ENCODE measurements at regions not wholly inside any gene's neighbourhood (a gene's known extent, or its start where the extent isn't known, plus 50 kb on each side); places are given as distances from the start of the nearest gene placed in this dataset.
A peak's percentile ranks its signal among the peaks of the same experiment; 100 is the strongest.

DNA sequence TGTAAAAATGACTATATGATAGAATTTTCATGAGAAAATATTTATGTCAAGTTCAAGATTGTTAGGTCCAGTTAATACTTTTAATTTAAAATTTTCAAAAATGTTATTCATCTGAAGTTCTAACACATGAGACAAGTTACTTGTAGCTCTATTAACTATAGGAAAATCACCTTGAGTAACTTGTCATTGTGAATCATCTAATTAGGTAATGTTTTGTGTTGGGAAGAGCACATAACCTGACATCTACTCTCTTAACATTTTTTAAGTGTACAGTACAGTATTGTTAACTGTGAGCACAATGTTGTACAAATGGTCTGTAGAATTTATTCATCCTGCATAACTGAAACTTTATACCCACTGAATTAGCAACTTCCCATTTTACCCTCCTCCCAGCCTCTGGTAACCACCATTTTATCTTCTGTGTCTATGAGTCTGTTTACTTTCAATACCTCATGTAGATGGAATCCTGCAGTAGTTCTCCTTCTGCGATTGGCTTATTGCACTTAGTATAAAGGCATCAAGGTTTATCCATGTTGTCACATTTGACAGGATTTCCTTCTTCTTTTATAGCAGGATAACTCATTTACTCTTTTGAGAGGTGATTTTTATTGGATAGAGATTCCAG lies 54.6 kb downstream of the ARL4A start:
- DNase-seq = no peak

DNA sequence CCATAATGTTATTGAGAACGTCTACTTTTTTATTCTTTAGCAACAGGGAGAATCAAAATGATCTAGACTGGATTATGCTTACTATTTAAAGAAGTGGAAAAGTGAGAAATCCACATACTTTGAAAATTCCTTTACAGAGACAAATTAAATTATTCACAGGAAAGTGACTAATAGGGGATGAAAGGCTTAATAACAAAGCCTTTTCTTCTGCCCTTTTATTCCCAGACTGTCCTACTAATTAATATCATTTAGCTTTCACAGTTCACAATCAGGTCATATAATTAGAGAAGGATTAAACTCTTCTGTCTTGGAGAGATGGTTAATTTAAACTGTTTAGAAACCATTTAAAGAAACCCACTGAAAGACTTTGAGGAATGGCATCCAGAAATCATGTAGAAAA lies 58.8 kb downstream of the ARL4A start:
- no peak for DNase-seq

DNA sequence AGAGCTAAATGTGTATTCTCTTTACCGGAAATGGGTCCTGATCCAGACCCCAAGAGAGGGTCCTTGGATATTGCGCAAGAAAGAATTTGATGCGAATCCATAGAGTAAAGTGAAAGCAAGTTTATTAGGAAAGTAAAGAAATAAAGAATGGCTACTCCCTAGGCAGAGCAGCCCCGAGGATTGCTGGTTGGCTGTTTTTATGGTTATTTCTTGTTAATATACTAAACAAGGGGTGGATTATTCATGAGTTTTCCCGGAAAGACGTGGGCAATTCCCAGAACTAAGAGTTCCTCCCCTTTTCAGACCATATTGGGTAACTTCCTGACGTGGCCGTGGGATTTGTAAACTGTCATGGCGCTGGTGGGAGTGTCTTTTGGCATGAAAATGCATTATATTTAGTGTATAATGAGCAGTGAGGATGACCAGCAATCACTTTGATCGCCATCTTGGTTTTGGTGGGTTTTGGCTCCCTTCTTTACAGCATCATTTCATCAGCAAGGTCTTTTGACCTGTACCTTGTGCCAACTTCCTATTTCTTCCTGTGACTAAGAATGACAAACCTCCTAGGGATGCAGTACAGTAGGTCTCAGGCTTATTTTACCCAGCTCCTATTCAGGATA lies 60.4 kb downstream of the ARL4A start:
- no peak for DNase-seq

DNA sequence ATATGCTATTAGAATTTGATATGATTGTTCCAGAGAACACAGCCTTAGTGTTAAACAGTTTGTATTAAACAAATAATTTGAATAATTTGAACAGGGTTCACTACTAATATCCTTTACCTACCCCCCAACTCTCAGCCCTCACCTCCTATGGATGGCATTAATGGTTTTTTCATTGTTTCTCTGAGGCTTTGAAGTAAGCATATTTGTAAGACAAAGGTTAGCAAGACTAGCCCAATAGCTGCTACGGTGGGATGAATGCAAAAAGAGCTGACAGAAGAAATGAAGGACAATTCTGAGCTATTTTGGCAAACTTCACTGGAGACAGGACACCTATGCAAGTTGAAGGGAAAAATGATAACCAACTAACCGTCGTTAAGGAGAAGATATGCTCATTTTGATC lies 61.6 kb downstream of the ARL4A start:
- no peak for DNase-seq

DNA sequence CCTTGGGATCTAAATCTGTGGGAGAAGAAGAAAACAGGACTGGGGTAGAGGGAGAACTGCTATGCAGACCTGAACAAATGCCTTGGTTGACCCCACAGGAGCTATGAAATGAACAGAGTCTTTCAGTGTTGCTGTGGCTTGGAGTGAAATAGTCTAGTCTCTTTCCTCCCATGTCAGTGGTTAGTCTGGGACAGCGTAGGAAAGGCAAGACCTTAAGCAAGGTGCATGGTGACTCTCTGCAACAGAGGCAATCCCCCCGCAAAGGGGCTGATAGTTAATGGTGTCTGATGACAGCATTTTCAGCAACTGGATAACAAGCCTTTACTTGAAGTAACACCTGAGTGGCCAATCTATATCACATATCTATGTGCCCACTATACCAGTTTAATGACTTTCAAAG lies 62.3 kb downstream of the ARL4A start:
- DNase-seq = no peak

DNA sequence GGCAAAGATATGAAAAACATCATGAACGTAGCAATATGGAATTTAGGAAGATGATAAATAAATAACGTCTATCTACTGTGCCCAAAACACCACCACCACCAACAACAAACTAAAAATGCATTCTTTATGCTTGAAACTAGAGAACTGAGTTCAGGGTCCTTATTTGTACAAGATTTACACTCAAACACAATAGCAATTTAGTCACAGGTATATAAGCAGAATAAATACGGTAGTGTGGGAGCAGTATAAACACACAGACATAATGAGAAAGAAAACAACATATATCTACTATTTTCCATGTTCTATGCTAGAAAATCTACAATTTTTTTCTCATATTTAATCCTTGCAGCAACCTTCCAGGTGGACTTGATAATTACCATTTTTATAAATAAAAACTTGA lies 64.3 kb downstream of the ARL4A start:
- no peak for DNase-seq

DNA sequence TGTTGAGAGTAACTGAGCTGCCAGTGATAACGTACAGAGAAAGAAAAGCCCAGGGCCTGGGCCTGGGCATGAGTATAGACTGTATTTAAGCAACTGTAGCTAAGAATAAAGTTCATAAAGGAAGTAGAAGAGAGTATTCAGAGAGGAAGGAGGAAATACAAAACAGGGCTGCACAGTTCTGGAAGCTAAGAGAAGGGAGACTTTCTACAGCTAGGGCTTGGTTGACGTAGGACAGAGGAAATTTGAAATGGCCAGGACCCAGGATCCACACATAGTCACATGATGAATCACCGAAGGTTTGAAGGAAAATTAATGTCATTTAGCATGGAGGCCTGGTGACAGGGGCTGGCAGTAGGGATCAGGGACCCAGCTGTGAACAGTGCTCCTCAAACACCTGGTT lies 66.7 kb downstream of the ARL4A start:
- no peak for DNase-seq

DNA sequence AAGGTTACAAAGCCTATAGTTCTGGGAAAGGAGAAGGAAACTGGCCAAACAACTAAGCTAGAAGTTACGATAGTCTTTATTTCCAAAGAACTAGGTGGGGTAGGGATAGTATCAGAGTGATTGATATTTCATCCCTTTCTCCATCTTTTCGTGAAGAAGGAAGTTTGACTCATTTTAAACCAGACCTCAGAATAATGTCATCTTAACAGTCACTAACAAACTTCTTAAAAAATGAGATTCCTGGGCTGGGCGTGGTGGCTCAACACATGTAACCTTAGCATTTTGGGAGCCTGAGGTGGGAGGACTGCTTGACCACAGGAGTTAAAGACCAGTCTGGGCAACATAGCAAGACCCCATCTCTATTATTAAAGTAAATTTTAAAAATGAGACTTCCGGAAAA lies 69.4 kb downstream of the ARL4A start:
- DNase-seq = no peak

DNA sequence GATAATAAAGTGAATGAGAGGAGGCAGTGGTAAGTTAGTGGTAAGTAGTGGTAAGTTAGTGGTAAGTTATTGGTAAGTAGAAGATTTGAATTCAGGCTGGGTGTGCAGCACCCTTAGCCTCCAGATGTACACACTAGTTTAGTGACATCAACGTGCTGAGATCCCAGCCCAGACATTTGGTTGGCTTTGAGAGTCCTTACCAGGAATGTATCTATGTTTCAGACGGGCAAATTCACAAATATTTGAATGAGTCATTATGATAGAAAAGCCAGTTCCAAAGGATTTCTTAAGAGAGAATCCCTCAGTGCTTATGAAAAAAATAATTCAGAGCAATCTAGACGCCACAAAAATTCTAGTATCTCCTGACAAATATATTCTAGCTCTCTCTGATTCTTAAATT lies 70.0 kb downstream of the ARL4A start:
- no peak for DNase-seq

DNA sequence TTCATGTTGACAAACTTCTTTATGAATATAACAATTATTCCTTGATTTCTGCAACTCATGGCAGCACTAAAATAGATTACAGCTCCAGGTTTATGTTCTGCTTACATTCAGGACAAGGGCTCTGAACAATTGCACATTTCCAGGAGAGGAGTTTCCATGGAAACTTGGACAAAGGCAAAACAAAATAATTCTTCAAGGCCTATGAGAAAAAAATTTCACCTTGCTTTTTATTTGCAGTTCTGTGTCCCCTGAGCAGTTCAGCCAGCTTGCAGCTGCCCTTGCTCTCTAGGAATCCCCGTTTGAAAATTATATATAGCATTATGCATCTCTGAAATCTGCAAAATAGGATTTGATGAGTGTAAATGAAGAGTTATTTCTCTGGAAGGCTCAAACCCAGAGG lies 71.7 kb downstream of the ARL4A start:
- DNase-seq = no peak

DNA sequence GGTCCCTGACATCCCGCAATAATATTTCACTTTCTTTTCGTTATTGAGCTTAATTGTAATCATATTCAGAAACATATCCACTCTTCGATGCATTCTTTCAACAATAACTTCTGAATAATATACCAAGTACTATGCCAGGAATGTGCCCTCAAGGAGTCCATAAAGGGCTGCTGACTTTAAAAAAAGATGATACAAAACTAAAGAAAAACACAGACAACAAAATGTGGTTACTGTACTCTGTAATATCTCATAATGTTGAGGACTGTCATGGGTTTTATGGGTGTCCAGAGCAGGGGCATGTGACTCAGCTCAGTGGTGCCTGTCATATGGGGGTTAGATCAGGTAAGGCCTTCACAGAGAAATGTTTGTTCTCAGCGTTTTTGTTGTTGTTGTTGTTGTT lies 73.7 kb downstream of the ARL4A start:
- no peak for DNase-seq

DNA sequence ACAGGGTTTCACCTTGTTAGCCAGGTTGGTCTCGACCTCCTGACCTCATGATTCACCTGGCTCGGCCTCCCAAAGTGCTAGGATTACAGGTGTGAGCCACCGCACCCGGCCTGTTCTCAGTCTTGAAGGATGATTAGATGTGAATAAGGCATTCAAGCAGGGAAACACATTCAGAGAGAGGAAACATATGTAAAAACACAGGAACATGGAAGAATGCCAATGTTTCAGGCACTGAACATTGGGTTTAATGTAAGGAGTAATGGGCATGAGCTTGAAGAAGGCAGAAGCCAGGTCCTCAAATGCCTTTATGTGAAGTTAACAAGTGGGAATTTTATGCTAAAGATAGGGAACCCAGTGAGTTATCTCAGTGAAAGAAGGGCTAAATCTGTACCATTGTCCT lies 74.3 kb downstream of the ARL4A start:
- no peak for DNase-seq

DNA sequence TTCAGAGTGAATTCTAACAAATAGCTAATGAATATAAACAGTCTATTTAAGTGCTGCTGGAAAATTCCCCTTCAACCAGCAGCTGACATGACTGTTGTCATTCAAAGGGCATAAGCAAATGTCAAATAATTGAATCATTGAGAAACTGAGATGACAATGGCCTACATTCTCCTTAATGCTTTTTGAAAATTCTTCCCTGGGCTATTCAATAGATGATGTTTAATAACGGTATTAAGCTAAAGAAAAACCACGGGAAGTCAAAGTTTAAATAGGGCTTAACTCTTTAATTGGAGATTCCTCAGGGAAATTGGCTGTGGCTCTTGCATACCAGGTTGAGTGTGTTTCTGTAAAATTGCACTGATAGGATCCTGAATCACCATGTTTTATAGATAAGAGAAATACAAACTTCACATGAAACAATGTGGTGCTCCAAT lies 77.0 kb downstream of the ARL4A start:
- no peak for DNase-seq

DNA sequence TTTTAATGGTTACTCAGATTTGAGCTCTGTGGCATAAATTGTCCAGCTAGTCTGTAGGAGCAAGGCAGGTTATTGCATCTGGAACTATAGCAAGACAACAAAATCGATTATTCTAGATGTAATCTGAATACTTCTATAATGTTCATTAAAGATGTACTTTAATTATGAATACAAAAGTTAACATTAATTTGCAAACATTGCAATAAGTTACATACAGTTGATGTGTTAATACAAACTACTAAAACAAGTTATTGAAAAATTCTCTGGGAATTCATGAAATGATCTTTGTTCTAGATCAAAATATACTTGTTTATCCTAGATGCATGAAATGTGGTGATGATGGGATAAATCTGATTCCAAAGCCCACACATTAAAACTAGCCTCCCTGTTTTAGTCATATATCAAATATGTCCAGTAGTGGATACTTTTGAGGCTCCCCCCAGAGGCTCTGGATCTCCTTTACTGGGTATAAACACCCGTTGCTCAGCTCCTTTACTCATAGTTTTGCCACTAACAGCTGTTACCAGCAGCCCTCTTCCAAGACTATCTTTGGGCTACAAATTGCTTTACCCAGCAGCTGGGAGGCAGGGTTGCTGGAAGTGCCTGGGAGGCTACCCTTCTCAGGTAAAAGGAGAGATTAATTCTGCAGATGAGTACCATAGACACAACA lies 78.1 kb downstream of the ARL4A start:
- no peak for DNase-seq

DNA sequence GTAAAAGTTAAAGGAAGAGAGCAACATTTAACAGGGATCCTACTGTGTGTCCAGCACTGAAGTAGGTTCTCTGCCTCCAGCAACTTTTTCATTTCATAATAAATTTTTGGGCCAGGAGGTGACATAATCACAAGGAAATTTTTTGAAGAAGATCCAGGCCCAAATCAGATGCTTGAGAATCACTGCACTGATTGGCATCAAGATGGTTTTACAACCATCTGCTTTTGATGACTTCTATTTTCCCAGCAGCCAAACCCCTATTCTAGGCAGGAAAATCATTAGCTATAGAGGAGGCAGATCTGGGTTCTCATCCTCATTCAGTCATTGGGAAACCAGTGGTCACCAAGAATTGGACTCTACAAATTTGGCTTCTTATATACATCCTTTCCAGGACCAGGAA lies 79.0 kb downstream of the ARL4A start:
- no peak for DNase-seq

DNA sequence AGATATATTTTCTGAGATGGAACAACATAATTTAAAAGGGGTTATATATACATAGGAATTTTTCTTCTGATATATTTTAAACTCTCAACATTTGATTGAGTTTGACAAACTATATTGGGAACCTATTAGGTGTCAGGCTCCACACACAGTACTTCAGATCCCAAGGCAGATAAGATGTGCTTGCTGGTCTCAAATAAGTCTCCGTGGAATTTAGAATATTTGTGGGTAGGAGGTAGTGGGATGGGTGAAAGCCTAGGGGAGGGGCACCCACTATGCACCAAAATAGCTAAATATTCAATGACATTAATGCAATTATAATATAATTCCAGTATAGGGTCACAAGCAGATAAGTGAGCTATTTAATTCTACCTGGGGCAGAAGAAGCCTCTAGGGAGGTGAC lies 81.5 kb downstream of the ARL4A start:
- no peak for DNase-seq

DNA sequence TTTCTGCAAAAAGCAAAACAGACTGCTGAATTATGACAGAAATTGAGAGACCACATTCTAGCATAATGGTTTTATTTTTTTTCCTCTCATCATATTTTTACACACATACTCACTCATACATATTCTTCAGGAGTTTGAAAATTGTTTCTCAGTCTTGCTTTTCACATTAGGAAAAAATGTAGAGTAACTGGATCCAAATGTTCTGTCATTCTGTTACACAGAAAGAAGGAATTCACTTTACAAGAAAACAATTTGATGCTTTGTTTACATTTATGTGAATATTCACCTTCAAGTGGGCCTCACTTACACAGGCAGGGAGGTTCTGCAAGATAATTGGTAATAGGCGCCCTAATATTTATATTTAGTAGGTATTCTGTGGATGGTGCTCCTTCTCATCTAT lies 82.0 kb downstream of the ARL4A start:
- DNase-seq = no peak

DNA sequence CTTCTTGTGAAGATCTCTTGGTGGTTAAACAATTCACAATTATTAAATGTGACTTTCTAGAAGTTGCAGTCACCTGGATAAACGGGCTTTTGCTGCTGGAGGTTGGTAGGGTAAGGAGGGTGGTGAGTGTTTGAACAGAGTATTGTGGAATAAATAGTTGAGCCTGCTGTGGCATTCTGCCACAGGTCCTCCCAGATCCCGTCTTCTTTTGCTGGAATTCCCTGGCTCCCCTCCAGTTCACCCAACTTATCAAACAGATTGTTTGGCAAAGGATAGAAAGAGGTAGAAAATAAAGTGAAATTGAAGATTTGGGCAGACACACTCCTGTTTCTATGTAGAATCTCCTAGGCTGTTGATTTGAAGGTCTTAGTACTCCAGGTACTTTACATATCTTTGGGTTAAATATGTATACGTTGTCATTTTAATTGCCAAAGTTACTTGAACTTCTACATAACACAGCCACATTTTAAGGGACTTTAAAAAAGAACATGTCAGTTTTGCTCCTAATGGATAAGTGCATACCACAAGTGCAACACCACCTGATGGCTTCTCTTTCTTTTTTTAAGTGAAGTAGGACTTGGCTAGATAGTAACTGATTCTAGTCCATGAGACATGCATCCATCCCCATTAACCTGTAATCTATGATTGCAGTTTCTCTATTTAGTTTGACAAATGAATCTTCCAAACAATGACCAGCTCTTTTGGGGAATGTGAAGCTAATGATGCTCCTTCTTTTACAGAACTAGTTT lies 83.0 kb downstream of the ARL4A start:
- peak; percentile 36 to 47 for DNase-seq

DNA sequence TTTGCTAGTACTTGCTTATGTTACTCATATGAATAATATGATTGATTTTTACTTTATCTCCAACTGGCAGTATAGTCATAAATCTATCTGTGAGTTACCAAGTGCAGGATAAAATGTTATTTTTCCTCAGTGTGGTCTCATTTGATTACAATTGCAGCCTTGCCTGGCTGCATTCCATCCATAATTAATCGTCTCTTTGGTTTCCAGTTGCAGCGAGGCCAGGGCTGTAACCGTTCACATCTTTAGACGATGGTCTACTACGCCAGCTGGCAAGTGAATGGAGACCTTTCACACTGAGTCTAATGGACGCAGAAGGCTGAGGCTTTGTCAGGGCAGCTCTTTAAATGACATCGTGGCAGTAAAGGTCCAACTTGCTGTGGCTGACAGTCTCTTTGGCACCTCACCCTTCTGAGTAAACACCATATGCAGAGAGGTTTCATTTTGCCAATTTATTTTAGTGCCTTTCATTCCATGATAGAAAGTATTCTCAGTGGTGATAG lies 84.0 kb downstream of the ARL4A start:
- peak; percentile 74 to 88 for DNase-seq

DNA sequence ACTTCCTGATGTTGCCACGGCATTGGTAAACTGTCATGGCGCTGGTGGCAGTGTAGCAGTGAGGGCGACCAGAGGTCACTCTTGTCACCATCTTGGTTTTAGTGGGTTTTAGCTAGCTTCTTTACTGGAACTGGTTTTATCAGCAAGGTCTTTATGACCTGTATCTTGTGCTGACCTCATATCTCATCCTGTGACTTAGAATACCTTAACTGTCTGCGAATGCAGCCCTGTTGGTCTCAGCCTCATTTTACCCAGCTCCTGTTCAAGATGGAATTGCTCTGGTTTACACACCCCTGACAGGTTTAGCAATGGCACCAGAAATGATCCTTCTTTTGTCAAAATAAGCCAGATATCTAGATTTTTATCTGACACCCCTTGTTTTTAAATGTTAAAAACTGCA lies 85.3 kb downstream of the ARL4A start:
- no peak for DNase-seq

DNA sequence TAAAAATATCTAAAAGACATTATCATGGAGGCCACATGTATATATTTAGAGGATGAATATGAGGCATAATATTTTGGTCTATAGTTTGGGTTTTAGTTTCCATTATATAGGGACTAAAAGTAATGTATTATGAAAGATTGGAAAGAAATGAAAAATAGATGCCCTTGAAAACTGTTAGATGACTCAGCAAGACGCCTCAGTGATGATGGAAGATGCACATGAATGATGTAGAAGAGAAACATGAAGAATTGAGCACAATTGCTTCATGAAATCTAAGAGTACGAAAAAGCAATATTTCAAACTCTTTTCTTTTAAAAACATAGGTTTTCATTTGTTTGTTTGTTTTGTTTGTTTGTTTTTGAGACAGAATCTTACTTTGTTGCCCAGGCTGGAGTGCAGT lies 89.8 kb downstream of the ARL4A start:
- no peak for DNase-seq

DNA sequence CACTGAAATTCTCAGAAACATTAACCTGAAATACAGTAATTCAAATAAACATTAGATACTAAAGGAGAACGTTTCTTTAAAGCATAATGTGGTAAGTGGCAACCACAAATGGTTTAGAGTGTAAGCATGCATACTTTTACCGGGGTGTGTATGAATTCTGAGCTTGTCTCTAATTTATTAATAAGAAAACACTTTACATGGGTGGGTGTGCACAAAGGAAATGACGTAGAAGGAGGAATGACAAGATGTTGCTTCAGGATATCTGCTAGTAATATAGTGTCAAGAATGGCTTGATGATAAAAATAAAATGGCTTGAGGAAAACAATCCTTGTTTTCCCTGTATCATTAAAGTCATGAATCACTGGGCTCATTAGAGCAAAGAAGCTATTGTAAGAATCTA lies 92.5 kb downstream of the ARL4A start:
- DNase-seq = no peak

DNA sequence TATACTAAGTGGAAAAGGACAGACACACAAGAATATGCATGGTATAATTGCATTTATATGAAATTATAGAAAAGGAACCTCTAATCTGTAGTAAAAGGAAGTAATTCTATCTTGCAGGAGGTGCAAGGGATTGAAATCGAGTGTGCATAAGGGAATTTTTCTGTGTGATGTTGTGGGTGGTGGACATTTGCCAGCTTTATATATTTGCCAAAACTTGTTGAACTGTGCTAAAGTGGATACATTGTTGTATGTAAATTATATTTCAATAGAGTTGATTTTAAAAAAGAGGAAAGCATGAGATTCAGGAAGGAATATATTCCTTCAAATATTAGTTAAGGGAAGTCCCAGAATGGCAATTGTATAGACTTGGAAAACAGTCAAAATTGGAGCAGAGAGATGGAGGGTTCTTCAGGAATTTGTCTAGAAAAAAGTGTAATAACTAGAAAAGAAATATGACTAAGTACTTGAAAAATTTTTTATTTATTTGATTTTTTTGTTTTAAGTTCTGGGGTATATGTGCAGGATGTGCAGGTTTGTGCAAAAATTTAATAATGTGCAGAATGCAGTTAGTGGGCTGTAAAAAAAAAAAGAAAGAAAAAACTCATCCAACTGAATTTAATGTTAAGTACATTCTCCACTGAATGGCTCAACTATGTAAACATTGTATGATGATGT lies 96.1 kb downstream of the ARL4A start:
- DNase-seq = no peak
